ENCODE measurements at regions not wholly inside any gene's neighbourhood (a gene's known extent, or its start where the extent isn't known, plus 50 kb on each side); places are given as distances from the start of the nearest gene placed in this dataset.

- Histone ChIP-seq H3K18ac (ENCODE audit: extremely low read depth, low read length) (no peak overlapping the region), H2BK15ac (ENCODE audit: low read length) (no peak overlapping the region), H3K9ac (replicated peaks in 1 of 4; ENCODE audit: extremely low read depth in 1 of 4, low read depth in 3 of 4, low read length in 3 of 4) (no peak overlapping the region), H3K4ac (replicated peaks; ENCODE audit: insufficient read length, low read depth, low read length) (no peak overlapping the region), H4K5ac (ENCODE audit: insufficient read length, low read depth, low read length) (no peak overlapping the region), H3K9me3 (ENCODE audit: insufficient read depth in 2 of 2, low read depth in 1 of 2, low read length in 1 of 2) (no peaks in the 10 kb centered on the region), H3K27me3 (replicated peaks in 1 of 4; ENCODE audit: control insufficient read depth in 3 of 4, extremely low read depth in 1 of 4, insufficient read depth in 3 of 4, low read length in 3 of 4) (no peaks in the 10 kb centered on the region), H3K23ac (ENCODE audit: insufficient read length) (no peak overlapping the region), H3K79me1 (ENCODE audit: low read depth, low read length) (no peaks in the 10 kb centered on the region), H2AK5ac (ENCODE audit: low read depth, low read length) (no peak overlapping the region), H3K4me2 (ENCODE audit: insufficient read depth in 1 of 2, low read depth in 2 of 2, low read length in 2 of 2) (no peak overlapping the region), H2AFZ (ENCODE audit: low read length) (peak overlapping the region; percentile 54; the same call in 1 of the 2 replicates), H4K20me1 (replicated peaks in 1 of 2; ENCODE audit: control insufficient read depth in 1 of 2, insufficient read depth in 2 of 2, low read length in 2 of 2) (no peaks in the 10 kb centered on the region), H3K56ac (replicated peaks; ENCODE audit: insufficient read length, low read depth, low read length) (no peak overlapping the region), H3K36me3 (ENCODE audit: control insufficient read depth in 2 of 4, insufficient read depth in 4 of 4, low read length in 3 of 4) (no peaks in the 10 kb centered on the region), H2BK5ac (ENCODE audit: low read depth, low read length) (no peak overlapping the region), H2BK12ac (ENCODE audit: low read depth, low read length) (no peak overlapping the region), H3K4me3 (ENCODE audit: extremely low read depth in 1 of 4, insufficient read depth in 2 of 4, low read depth in 3 of 4, low read length in 4 of 4) (no peak overlapping the region), H3K79me2 (ENCODE audit: control insufficient read depth in 1 of 2, insufficient read depth in 2 of 2, low read length in 2 of 2) (no peaks in the 10 kb centered on the region), H4K91ac (replicated peaks; ENCODE audit: insufficient read length, low read length) (no peak overlapping the region), H3K4me1 (replicated peaks in 1 of 4; ENCODE audit: control insufficient read depth in 3 of 4, insufficient read depth in 4 of 4, low read length in 3 of 4) (no peaks in the 10 kb centered on the region), H2BK20ac (ENCODE audit: low read length) (no peak overlapping the region), H3K14ac (ENCODE audit: insufficient read length) (no peak overlapping the region), H2BK120ac (replicated peaks; ENCODE audit: low read depth, low read length) (no peak overlapping the region), H3K27ac (ENCODE audit: low read depth, low read length) (no peak overlapping the region), H3K23me2 (ENCODE audit: low read depth, low read length) (no peaks in the 10 kb centered on the region), H4K8ac (ENCODE audit: extremely low read depth, insufficient read depth, low read length) (no peak overlapping the region)
- DNase-seq (ENCODE audit: low read depth in 1 of 2, low spot score in 2 of 2) (no peak), FAIRE-seq (no peak)
- 82% methylated on average over 2 of the region's 2 CpGs; no CpG with 5 or more reads in 1 of the 2 experiments for WGBS, 2 experiments (ENCODE audit: extremely low coverage in 1 of 2, insufficient coverage in 1 of 2, insufficient read length in 1 of 2, insufficient replicate concordance in 2 of 2, low coverage in 1 of 2, low lambda C conversion rate in 2 of 2, missing lambda C conversion rate in 1 of 2)
- ChIA-PET POLR2A (ENCODE audit: partially characterized antibody) (interaction anchor here (0.6 kb wide), 1 partner anchor 280 kb away, joined by 3 read pairs; no protein-coding TSS in a partner anchor), CTCF (ENCODE audit: partially characterized antibody) (no interaction called here)
- no peak for TF ChIP-seq CTBP2 (IDR thresholded peaks at IDR 0.05; ENCODE audit: borderline replicate concordance, insufficient read depth, insufficient read length, low read length)
- TF ChIP-seq EZH2 (IDR thresholded peaks at IDR 0.05; ENCODE audit: low read depth, low read length, severe bottlenecking), result no peak
- no peak for TF ChIP-seq USF2 (IDR thresholded peaks at IDR 0.05; ENCODE audit: low read length)
- no peak for TF ChIP-seq SIX5 (IDR thresholded peaks at IDR 0.05; ENCODE audit: low read depth, low read length)
- TF ChIP-seq NANOG (IDR thresholded peaks at IDR 0.05; ENCODE audit: insufficient read depth, low read depth, low read length, poor library complexity, severe bottlenecking), result no peak
- no peak for TF ChIP-seq RXRA (IDR thresholded peaks at IDR 0.05; ENCODE audit: insufficient read depth, low read depth, low read length)
- TF ChIP-seq TCF12 (IDR thresholded peaks at IDR 0.05; ENCODE audit: low read depth, low read length), result no peak
- no peak for TF ChIP-seq CBX5 (IDR thresholded peaks at IDR 0.05; ENCODE audit: low read depth, low read length)
- no peak for TF ChIP-seq CHD1 (IDR thresholded peaks at IDR 0.05; ENCODE audit: low read depth, low read length)
- no peak for TF ChIP-seq BACH1 (IDR thresholded peaks at IDR 0.05; ENCODE audit: low read length)
- no peak for TF ChIP-seq EP300 (IDR thresholded peaks at IDR 0.05; ENCODE audit: borderline replicate concordance in 1 of 2, low read depth in 2 of 2, low read length in 2 of 2)
- no peak for TF ChIP-seq TEAD4 (IDR thresholded peaks at IDR 0.05; ENCODE audit: low read depth, low read length)
- no peak for TF ChIP-seq HDAC2 (IDR thresholded peaks at IDR 0.05; ENCODE audit: borderline replicate concordance in 1 of 2, low read depth in 2 of 2, low read length in 2 of 2)
These were observed 283.7 kb upstream of the POU3F3 start for GRCh38 chr2:104570259-104570658.

All from H1 (cell line).